HG03439 (cell line): ENCODE measurements at regions not wholly inside any gene's neighbourhood (a gene's known extent, or its start where the extent isn't known, plus 50 kb on each side); places are given as distances from the start of the nearest gene placed in this dataset.
"Not testable (repeated sequence)": the region's sequence is repeated elsewhere in the genome, so short reads cannot be mapped to it uniquely, and the experiment has no call there.

Source experiments
- ATAC-seq: cut with Tn5 transposase; IDR thresholded peaks from one replicate; pipeline ENCODE4 v1.9.1; 2021; ENCODE audit warnings: mild to moderate bottlenecking, moderate library complexity; ENCODE audit not compliant: unreplicated experiment

DNA sequence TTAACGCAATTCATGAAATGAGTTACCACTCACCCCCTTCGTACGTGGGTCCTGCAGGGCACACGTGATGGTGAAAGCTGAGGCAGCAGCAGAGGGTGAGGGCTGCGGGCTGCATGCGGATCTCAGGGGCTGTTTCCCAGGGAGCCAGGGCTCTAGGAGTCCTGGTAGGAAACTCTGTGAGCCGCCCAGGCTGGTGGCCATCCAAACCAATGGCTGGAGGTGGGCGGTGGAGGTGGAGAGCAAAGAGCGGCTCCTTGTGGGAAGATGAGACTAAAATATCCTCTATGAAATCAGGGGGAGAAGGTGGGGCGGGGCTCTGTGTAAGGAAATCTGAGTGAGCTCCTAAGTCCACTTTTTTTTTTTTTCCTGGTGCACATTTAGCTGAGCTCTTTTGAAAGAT, 120.1 kb upstream of the SLC1A4 start:
- ATAC-seq, result no peak

DNA sequence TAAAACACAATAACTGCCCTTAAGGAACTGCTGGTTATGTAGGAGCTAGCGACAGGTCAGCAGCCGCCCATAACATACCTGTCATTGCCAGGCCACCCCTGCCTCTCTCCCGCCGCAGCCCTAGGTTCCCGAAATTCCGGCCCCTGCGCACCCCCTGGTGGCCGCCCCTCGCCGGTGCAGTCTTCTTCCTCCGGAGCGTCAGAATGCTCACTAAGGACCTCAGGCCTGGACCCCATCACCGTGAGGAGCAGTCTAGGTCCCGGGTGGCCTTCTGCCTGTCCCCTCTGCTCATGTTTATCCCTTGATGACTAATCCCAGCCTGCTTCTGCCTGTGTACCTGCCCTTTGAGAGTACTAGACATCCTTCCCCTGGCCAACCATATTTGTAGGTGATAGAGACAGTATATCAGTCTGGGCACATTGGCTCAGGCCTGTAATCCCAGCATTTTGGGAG, 115.7 kb upstream of the SLC1A4 start:
- ATAC-seq, result peak; percentile 94

DNA sequence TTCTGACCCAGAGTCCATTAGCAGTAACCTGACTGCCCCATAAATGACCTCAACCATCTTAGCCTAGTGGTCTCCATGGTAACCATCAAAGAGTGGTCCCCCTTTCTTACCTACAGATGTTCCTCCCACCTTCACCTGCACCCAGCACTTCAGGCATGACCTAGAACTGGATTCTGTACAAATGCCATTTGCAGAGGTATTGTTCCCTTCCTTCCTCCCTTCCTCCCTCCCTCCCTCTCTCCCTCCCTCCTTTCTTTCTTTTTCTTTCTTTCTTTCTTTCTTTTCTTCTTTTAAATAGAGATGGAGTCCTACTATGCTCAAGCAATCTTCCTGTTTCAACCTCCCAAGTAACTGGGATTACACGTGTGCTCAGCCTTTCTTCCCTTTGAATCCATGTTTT, 114.6 kb upstream of the SLC1A4 start:
- no peak for ATAC-seq

DNA sequence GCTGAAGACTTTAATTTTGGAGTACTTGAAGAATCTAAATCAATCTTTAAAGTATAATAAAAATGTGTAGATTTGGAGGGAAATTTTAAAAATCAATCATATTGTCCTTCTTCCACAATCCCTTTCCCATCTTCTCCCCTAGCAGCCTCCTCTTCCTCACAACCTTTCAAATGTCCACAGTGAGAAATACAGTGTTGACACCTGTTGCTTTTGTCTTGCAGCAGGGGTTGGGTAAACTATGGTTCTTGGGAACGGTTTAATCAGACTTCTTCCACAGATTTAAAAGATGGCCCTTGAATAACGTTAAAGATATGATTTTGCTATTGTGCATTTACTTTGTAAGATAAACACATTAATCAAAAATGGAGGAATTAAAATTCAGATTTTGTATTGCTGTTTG, 113.8 kb upstream of the SLC1A4 start:
- ATAC-seq, result no peak

DNA sequence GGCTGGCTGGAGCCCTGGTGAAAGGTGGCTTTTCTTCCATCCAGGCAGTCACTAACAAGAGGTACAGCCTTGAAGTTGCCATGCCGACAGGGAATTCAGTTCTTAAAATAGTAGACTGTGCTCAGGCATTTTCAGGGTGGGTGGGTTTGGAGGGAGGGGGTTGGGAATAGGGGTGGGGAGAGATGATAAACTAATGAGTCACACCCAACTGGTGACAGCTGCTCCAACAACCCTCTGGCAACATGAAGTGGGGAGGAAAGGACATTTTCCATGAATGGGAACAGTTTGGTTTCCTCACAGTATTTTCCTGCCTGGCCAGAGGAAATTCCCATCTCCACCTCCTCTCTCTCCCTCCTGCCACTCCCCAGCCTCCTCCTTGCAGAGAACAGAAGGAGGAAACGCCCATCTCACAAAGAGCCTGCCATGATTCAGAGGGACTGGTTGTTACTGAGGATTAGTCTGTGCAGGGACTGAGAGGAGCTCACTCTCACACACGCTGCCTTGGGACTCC, 113.0 kb upstream of the SLC1A4 start:
- no peak for ATAC-seq

DNA sequence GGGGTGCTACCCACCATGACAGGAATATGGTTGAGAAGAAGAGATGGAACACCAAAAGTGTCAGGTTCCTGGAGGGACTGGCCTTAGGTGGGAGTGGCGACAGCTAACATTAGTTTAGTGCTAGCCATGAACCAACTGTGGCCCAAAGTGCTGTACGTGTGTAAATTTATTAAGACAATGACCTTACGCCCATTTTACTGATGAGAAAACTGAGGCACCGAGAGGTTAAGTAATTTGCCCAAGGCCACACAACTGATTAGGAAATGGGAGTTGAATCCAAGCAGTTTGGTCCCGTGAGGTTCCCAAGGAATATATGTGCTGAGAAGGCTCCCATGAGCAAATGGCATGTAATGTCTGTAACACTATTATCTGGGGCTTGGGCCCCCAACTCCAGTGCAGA, 109.5 kb upstream of the SLC1A4 start:
- ATAC-seq, result no peak

DNA sequence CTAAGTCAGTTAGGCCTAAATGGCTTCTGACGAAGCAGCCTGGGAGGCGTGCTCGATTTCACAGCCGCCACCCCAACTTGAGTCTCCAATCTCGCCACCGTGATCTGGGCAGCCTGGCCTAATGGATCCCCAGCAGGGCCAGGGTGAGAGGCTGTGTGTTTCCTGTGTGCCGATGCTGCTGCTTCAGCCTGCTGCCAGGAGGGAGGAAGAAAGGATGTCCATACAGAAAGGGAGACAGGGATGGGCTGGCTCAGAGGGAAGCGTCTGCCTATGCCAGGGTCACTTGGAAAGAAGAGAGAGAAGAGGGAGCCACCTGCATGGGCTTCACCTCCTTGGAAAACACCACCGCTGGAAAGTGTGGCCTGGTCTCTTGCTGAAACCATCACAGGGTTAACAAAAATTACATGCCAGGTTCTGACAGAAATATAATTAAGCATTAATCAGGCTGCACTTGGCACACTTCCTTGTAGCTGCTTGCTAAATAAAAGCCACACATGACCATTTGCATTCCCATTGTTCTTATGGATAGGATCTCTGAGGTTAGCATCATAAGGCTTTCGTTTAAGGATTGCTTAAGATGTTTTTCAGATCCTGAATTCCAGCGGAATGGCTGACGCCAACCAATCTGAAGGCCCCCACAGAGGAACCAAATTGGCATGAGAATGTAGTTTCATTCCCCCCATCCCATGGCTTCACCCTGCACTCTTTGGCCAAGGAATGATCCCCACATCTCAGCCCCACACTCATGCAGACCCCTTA, 108.8 kb upstream of the SLC1A4 start:
- no peak for ATAC-seq

DNA sequence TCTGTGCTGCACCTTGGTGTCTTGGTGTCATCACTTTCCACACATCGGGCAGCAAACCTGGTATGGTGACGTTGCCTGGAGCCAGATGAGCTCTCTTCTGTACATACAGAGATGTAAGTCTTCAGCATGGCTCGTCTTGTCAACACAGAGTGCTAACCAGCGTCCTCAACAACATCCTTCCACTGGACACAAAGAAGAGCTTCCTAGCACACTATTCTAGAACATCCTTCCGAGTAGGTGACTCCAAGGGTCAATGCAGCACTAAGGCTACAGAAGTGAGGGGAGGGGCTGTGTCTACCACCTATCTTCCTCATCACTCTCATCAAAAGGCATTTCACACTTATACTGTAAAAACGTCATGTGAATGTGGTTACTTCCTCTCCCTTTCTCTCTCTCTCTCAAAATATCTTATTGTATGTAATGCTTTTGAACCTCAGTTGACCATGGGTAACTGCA, 108.1 kb upstream of the SLC1A4 start:
- ATAC-seq, result no peak

DNA sequence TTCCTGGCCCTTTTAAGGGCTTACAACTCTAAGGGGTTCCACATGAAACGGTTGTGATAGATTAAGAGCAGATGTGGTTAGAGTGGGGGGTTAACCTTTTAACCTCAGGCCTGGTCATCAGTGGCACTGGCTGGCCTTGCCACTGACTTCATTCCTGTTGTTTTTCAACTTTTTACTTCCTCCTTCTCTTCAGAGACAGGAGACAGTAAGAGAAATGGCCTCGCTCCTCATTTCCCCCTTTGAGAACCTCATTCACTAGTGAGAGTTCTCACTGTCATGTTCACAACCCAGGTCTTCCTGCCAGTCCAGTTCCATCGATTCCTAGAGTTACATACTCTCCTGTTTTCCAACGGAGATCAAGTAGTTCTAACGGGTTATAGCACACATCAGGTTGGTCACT, 101.6 kb upstream of the SLC1A4 start:
- no peak for ATAC-seq

DNA sequence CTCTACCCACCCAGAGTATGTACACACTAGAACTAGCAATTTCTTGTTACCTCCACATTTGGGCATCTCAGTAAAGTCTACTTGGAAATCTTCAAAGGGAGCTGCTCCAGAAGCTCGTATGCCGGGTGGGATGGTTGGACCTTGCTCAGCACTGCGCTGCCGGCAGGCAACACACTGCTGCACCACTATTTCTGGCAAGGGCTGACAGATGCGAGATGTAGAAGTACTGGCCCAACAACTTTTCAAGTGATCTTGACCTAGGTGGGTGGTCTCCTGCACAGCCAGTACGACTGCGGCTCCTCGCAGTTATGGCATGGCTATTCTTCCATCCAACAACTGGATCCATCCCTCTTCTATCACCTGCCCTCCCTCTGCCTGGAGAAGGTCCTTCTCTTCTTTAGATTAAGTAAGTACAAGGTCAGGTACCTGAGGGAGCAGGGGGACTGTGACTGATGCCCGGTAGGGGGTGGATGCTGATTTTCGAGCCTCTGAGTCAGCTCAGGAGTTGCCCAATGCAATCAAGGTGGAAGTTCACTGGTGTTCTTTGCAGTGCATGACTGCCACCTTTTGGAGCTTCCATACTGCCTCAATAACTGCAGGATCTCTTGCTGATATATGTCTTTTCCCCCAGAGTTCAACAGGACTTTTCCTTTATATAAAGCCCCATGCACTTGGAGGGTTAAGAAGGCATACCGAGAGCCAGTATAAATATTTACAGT, 100.4 kb upstream of the SLC1A4 start:
- no peak for ATAC-seq

DNA sequence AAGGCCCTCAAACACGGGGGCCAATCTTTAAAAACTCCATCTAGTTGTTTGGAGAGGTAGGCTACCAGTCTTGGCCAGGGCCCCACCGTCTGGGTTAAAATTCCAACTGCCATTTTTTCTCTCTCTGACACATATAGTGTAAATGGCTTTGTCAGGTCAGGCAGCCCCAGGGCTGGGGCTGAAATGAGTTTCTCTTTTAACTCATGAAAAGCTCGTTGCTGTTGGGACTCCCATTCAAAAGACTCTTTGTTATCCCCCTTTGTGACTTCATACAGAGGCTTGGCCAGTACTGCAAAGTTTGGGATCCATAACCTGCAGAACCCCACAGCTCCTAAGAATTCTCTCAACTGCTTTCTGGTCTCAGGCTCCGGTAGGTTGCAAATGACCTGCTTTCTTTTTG, 99.4 kb upstream of the SLC1A4 start:
- no peak for ATAC-seq

DNA sequence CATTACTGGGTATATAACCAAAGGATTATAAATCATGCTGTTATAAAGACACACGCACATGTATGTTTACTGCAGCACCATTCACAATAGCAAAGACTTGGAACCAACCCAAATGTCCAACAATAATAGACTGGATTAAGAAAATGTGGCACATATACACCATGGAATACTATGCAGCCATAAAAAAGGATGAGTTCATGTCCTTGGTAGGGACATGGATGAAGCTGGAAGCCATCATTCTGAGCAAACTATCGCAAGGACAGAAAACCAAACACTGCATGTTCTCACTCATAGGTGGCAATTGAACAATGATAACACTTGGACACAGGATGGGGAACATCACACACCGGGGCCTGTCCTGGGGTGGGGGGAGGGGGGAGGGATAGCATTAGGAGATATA, 92.6 kb upstream of the SLC1A4 start:
- ATAC-seq, result not testable (repeated sequence)

DNA sequence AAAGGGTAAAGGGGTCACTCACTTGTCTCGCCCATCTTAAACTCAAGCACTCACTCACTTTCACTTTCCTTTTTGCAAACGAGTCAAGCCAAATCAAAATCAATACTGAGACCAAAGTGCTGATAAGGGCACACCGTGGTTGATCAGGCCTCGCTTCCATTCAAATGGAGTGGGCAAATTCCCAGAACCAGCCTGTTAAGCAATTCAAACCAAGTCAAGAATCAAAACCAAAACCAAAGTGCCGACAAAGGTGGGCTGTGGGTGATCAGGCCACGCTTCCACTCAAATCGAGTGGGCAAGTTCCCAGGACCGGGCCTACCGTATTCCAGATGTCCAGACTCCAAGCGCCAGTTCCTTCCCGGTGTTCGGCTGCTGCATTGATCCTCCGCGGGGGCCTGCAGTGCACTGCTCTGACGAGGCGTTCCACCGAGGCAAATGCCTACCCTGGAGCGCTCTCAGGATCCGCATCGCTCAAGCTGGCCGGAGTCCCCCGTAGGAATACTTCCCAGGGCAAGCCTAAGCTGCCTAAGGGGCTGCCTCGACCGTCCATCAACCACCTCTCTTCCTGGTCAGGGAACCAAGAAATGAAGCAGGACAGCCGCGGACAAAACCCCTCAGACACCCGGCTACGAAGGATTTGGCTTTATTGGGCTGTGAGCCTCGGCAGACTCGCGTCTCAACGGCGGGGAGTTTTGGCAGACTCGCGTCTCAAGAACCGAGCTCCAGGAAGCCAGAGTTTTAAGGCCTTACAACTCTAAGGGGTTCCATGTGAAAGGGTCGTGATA, 89.9 kb upstream of the SLC1A4 start:
- ATAC-seq, result no peak

DNA sequence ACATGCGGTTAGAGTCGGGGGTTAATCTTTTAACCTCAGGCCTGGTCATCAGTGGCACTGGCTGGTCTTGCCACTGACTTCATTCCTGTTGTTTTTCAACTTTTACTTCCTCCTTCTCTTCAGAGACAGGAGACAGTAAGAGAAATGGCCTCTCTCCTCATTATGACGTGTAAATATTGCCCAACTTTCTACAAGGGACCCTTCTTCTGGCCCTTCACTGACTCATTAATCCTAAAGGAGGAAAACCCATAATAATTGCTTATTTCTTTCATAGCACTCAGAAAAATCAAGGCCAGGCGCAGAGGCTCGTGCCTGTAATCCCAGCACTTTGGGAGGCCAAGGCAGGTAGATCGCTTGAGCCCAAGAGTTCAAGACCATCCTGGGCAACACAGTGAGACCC, 89.3 kb upstream of the SLC1A4 start:
- not testable (repeated sequence) for ATAC-seq

DNA sequence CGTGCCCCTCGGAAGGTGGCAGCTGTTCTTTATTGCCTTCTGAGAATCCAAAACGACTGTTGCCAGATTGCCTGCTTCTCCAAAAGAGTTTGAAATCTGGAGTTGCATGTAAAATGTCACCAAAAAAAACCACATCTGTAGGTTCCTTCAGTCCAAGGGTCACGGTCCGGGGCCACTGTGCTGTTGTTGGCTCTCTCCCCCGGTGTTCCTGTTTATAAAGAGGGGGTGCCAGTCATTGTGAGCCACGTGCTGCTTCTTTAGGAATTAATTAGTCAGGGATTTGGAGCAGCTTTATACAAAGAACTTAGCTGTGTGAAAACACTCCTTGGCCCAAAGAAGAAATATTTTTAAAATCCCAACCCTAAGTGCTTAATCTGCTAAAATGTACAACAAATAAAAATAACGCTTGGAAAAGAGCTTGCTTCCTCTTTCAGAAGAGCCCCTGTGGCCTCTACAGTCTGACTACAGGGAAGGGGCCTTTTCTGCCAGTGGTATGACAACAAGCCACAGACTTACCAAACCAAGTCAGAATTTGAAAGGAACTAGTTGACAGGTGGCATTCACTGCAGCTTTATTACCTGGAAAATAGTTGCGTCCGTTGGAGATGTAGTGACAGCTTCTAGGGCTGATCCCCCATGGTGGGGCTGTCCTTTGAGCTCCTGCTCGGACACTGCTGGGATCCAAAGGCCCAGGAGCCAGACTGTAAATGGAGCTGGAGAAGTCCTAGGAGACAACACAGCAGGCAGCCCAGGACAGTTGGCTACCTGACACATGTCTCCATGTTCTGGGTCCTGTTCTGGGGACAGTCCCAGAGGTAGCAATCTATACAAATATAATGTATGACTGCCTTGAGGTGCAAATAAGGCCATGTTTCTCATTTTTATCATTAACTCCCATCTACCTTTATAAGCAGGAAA, 84.5 kb upstream of the SLC1A4 start:
- no peak for ATAC-seq

DNA sequence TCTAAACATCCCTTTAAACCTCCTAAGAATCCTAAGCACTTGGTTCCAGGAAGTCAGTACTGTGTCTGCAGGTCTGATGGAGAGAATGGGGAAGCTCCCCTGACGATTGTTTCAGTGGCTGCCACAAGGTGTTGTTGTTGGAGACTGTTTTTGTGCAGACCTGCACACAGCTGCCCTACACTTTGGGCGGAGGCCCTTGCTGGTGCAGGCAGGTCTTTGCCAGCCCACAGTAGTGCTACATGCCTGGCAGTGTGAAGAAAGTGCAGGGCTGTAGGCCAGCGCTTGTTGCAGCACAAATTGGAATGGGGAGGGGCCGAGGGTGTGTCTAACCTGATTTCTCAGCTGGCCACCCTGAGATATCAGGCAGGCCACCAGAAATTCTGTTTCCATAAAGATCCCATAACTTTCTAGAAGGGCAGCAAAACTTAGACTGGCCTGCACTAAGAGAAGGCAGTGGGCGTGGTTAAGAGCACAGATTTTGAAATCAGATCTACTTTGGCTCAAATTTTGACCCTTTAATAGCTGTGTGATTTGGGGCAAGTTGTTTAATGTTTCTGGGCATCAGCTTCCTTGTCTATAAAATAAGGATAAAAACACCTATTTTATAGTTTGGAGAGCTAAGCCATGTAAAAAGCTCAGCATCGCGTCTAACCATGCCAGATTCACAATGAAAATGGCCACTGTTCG, 83.7 kb upstream of the SLC1A4 start:
- ATAC-seq, result no peak

DNA sequence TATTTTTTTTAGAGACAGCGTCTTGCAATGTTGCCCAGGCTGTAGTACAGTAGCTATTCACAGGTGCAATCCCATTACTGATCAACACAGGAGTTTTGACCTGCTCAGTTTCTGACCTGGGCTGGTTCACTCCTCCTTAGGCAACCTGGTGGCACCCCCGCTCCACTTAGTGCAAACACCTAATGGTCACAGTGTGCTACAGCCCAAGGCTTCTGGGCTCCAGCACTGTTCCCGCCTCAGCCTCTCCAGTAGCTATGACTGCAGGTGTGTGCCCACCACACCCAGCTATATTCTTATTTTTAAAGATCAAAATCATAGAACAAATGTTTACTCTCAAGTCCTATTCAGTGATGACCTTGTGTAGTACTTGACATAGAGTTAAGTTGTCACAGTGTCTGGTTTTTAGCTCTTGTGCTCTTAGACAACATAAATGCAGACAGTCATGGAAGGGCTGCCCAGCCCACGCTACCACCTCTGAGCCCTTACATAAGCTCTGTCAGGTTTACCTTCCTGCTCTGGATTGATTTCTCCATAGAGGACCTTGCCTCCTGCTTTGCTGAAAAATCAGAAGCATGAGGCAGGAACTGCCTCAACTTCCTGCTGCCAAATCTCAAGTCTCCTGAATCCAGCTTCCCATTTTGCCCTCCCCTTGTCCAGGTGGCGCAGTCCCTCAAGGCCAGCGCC, 82.2 kb upstream of the SLC1A4 start:
- ATAC-seq, result no peak

DNA sequence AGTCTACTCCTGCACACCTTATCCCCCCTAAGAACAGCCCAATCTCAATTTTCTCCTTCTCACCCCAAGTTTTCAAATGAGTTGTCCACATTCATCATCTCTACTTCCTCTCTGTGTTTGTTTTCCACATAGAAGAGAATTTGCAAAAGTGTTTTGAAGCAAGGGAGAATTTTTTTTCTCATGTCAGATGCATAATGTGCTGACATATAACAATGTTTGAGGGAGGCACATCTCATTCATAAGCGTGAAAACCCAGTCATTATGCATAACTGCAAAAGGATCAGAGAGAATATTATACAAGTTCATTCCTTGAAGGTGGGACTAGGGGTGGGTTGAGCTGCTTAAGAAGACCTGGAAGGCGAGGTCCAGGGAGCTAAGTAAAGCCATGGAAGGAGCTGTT, 80.8 kb upstream of the SLC1A4 start:
- ATAC-seq, result no peak

DNA sequence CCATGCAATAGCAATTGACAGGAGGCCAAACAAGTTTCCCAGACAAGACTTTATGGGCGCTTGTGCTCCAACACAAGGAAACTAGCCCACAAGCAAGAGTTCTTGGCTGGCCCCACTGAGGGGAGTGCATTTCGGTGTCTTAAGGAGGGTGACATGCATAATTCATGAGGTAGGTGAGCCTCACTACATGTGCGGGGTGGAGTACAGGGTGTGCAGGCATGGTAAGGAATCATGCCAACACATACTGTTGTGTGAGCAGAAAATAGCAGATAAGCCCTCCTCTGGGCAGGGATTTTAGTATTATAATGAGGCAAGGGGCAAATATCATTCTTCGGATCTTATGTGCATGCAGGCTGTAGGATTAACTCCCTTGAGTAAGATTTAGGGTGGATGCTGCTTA, 78.7 kb upstream of the SLC1A4 start:
- ATAC-seq, result no peak
